ENCODE measurements at regions not wholly inside any gene's neighbourhood (a gene's known extent, or its start where the extent isn't known, plus 50 kb on each side); places are given as distances from the start of the nearest gene placed in this dataset.

DNA sequence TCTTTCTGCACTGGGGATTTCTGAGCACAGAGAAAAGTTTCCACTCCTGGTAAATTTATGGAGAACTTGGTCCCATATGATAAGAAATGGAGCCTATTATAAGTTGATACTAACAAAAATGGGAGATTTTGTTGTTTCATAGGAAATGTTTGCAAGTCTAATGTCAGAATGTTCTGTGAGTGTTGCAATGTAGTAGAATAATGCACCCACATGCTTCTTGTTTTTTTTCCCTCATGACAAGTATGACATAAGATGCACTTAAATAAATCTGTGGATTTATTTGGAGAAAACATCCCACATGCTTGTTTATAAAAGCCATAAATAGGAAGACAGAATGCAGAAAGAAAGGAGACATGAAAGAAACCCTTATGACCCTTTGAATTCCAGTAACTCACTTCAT is 50.8 kb upstream of the KCNJ6 start:
- TF ChIP-seq, protein P1, sequence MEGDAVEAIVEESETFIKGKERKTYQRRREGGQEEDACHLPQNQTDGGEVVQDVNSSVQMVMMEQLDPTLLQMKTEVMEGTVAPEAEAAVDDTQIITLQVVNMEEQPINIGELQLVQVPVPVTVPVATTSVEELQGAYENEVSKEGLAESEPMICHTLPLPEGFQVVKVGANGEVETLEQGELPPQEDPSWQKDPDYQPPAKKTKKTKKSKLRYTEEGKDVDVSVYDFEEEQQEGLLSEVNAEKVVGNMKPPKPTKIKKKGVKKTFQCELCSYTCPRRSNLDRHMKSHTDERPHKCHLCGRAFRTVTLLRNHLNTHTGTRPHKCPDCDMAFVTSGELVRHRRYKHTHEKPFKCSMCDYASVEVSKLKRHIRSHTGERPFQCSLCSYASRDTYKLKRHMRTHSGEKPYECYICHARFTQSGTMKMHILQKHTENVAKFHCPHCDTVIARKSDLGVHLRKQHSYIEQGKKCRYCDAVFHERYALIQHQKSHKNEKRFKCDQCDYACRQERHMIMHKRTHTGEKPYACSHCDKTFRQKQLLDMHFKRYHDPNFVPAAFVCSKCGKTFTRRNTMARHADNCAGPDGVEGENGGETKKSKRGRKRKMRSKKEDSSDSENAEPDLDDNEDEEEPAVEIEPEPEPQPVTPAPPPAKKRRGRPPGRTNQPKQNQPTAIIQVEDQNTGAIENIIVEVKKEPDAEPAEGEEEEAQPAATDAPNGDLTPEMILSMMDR (IDR thresholded peaks at IDR 0.05; ENCODE audit: low read length, missing control alignments) = no peak
- no peak overlapping the region for H3K4me3 ChIP-seq (replicated peaks; ENCODE audit: low read depth, low read length)
- DNase-seq (ENCODE audit: low read depth) = no peak

GRCh38 chr21:37968744-37969143 is 52.5 kb upstream of the KCNJ6 start:
- H3K4me3 ChIP-seq (replicated peaks; ENCODE audit: low read depth, low read length) = no peak overlapping the region
- no peak for DNase-seq (ENCODE audit: low read depth)
- TF ChIP-seq, protein P1 (IDR thresholded peaks at IDR 0.05; ENCODE audit: low read length, missing control alignments) = no peak

- no peak overlapping the region for H3K4me3 ChIP-seq (replicated peaks; ENCODE audit: low read depth, low read length)
- no peak for DNase-seq (ENCODE audit: low read depth)
- TF ChIP-seq, protein P1 (IDR thresholded peaks at IDR 0.05; ENCODE audit: low read length, missing control alignments) = no peak
Observed at GRCh38 chr21:37970548-37970947, 54.3 kb upstream of the KCNJ6 start.

DNA sequence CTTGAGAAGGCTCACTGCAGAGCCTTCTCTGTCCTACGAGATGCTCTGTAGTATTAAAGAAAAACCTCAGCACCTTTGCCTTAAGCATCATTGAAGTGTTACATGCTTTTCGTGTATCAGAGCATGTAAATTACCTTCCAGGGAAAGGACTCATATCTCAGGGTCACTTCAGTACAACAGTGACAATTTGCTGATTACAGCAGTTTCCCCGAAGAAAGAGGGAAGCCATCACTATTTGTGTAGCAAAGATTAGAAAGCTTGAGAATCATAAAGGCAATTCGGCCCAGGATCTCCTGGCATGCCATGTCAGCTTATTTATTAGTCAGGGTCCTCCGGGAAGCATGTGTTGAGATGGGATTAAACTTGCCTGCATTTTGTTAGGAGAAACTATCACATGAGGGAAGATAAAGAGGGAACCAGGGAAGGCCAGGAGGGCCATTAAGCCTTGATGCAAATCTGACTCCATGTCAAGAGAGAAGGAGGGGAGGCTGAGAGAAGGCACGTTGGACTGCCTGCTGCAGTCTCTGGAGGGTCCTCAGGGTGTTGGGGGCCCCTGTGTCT is 55.2 kb upstream of the KCNJ6 start:
- H3K4me3 ChIP-seq (replicated peaks; ENCODE audit: low read depth, low read length) = no peak overlapping the region
- TF ChIP-seq, protein P1 (IDR thresholded peaks at IDR 0.05; ENCODE audit: low read length, missing control alignments) = no peak
- no peak for DNase-seq (ENCODE audit: low read depth)

DNA sequence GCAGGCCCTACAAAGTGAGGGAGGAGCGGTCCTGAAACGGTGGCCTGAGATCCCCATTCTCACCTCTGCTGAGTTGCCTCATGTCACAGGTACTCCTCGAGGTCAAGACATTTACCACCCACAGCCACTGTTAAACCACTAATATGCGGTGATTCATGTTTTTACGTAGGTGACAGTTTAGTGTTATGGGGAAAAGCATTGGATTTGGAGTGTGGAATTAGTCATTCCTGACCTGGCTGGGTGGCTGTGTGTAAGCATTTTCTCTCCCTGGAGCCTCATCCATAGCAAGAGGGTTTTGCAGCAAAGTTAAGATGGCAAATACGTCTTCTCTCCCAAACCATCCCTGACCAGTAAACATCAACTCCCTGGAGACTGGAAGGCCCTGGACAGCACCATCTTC is 57.8 kb upstream of the KCNJ6 start:
- no peak overlapping the region for H3K4me3 ChIP-seq (replicated peaks; ENCODE audit: low read depth, low read length)
- no peak for DNase-seq (ENCODE audit: low read depth)
- TF ChIP-seq, protein P1 (IDR thresholded peaks at IDR 0.05; ENCODE audit: low read length, missing control alignments) = no peak

- TF ChIP-seq, protein P1 (IDR thresholded peaks at IDR 0.05; ENCODE audit: low read length, missing control alignments) = no peak
- DNase-seq (ENCODE audit: low read depth) = no peak
- no peak overlapping the region for H3K4me3 ChIP-seq (replicated peaks; ENCODE audit: low read depth, low read length)
Observed at GRCh38 chr21:37982496-37983318, 66.5 kb upstream of the KCNJ6 start.

Data from fibroblast of pulmonary artery (primary cell).